ENCODE measurements at regions not wholly inside any gene's neighbourhood (a gene's known extent, or its start where the extent isn't known, plus 50 kb on each side); places are given as distances from the start of the nearest gene placed in this dataset.

DNA sequence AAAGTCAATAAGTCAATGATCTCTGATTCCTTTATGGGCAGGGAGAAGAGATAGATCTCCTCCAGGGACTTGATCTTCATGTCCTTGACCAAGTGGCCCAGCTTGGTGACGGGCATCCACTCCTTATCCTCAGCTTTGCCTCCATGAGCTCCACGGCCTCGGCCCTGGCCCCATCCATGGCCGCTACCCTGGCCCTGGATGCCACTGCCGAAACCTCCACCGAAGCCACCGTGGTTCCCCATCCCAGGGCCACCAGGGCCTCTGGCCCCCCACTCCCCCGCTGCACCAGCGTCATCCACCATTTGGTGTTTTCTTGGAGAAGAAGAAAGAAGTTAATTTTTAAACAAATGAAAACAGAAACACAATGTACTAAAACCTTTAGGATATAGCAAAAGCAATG lies 518.1 kb downstream of the GRXCR1 start (continued):
- TF ChIP-seq, protein P1, sequence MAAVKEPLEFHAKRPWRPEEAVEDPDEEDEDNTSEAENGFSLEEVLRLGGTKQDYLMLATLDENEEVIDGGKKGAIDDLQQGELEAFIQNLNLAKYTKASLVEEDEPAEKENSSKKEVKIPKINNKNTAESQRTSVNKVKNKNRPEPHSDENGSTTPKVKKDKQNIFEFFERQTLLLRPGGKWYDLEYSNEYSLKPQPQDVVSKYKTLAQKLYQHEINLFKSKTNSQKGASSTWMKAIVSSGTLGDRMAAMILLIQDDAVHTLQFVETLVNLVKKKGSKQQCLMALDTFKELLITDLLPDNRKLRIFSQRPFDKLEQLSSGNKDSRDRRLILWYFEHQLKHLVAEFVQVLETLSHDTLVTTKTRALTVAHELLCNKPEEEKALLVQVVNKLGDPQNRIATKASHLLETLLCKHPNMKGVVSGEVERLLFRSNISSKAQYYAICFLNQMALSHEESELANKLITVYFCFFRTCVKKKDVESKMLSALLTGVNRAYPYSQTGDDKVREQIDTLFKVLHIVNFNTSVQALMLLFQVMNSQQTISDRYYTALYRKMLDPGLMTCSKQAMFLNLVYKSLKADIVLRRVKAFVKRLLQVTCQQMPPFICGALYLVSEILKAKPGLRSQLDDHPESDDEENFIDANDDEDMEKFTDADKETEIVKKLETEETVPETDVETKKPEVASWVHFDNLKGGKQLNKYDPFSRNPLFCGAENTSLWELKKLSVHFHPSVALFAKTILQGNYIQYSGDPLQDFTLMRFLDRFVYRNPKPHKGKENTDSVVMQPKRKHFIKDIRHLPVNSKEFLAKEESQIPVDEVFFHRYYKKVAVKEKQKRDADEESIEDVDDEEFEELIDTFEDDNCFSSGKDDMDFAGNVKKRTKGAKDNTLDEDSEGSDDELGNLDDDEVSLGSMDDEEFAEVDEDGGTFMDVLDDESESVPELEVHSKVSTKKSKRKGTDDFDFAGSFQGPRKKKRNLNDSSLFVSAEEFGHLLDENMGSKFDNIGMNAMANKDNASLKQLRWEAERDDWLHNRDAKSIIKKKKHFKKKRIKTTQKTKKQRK (IDR thresholded peaks at IDR 0.05; ENCODE audit: low read depth, low read length), result no peak
- TF ChIP-seq SMC3 (IDR thresholded peaks at IDR 0.05; ENCODE audit: borderline replicate concordance, low read length) (no peak), IRF4 (IDR thresholded peaks at IDR 0.05; ENCODE audit: low read depth, low read length) (no peak), HCFC1 (IDR thresholded peaks at IDR 0.05; ENCODE audit: low read length) (no peak), JUNB (IDR thresholded peaks at IDR 0.05) (no peak), RFX5 (IDR thresholded peaks at IDR 0.05; ENCODE audit: low read depth, low read length) (no peak), SREBF1 (IDR thresholded peaks at IDR 0.05; ENCODE audit: low read length) (no peak), ZSCAN29 (IDR thresholded peaks at IDR 0.05) (no peak), ZBED1 (IDR thresholded peaks at IDR 0.05; ENCODE audit: borderline replicate concordance) (no peak), TBL1XR1 (IDR thresholded peaks at IDR 0.05; ENCODE audit: low read depth, low read length) (no peak), TAF1 (IDR thresholded peaks at IDR 0.05; ENCODE audit: borderline replicate concordance, low read depth, low read length) (no peak)
- TF ChIP-seq, protein P2, sequence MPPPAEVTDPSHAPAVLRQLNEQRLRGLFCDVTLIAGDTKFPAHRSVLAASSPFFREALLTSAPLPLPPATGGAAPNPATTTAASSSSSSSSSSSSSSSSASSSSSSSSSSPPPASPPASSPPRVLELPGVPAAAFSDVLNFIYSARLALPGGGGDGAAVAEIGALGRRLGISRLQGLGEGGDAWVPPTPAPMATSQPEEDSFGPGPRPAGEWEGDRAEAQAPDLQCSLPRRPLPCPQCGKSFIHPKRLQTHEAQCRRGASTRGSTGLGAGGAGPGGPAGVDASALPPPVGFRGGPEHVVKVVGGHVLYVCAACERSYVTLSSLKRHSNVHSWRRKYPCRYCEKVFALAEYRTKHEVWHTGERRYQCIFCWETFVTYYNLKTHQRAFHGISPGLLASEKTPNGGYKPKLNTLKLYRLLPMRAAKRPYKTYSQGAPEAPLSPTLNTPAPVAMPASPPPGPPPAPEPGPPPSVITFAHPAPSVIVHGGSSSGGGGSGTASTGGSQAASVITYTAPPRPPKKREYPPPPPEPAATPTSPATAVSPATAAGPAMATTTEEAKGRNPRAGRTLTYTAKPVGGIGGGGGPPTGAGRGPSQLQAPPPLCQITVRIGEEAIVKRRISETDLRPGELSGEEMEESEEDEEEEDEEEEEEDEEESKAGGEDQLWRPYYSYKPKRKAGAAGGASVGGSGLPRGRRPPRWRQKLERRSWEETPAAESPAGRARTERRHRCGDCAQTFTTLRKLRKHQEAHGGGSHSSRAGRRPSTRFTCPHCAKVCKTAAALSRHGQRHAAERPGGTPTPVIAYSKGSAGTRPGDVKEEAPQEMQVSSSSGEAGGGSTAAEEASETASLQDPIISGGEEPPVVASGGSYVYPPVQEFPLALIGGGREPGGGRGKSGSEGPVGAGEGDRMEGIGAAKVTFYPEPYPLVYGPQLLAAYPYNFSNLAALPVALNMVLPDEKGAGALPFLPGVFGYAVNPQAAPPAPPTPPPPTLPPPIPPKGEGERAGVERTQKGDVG (CRISPR knock-in tag; IDR thresholded peaks at IDR 0.05), result no peak
- TF ChIP-seq, protein P3, sequence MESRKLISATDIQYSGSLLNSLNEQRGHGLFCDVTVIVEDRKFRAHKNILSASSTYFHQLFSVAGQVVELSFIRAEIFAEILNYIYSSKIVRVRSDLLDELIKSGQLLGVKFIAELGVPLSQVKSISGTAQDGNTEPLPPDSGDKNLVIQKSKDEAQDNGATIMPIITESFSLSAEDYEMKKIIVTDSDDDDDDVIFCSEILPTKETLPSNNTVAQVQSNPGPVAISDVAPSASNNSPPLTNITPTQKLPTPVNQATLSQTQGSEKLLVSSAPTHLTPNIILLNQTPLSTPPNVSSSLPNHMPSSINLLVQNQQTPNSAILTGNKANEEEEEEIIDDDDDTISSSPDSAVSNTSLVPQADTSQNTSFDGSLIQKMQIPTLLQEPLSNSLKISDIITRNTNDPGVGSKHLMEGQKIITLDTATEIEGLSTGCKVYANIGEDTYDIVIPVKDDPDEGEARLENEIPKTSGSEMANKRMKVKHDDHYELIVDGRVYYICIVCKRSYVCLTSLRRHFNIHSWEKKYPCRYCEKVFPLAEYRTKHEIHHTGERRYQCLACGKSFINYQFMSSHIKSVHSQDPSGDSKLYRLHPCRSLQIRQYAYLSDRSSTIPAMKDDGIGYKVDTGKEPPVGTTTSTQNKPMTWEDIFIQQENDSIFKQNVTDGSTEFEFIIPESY (IDR thresholded peaks at IDR 0.05), result no peak

All from GM12878 (cell line).